ENCODE measurements at regions not wholly inside any gene's neighbourhood (a gene's known extent, or its start where the extent isn't known, plus 50 kb on each side); places are given as distances from the start of the nearest gene placed in this dataset.
"Not testable (repeated sequence)": the region's sequence is repeated elsewhere in the genome, so short reads cannot be mapped to it uniquely, and the experiment has no call there.

DNA sequence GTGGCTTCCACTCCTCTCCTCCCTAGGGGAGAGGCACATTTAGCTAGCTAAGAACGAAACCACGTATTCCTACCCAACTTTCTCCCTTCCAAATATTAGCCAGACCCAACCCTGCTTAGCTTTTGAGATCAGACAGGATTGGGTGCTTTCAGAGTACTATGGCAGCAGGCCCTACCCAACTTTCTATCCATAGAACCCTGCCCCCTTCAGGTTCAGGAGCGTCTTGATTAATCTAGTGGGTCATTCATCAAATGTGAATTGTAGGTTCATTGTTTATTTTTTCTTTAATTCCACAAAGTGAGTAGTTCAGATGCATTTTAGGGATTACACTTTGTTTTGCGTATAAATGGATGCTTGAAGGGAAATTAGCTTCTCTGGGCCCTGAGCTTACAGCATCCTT is 188.3 kb downstream of the MIB1 start:
- DNase-seq: no peak

DNA sequence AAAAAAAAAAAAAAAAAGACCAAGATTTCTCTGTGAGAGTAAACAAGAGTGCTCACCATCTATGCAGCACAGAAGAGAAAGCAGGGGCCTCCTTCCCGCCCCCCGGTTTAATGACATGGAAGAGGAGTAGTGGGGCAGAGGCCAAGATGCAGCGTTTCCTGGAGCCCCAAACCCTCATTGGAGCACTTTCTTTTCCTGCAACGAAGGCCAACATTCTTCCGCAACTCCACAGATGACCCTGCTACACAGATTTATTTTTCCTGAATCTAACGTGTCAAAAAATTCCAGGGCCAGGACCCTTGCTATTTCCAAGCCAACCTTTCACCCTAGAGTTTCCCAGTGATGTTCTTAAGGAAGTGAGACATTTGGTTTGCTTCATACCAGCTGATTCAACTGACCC is 189.6 kb downstream of the MIB1 start:
- no peak for DNase-seq

DNA sequence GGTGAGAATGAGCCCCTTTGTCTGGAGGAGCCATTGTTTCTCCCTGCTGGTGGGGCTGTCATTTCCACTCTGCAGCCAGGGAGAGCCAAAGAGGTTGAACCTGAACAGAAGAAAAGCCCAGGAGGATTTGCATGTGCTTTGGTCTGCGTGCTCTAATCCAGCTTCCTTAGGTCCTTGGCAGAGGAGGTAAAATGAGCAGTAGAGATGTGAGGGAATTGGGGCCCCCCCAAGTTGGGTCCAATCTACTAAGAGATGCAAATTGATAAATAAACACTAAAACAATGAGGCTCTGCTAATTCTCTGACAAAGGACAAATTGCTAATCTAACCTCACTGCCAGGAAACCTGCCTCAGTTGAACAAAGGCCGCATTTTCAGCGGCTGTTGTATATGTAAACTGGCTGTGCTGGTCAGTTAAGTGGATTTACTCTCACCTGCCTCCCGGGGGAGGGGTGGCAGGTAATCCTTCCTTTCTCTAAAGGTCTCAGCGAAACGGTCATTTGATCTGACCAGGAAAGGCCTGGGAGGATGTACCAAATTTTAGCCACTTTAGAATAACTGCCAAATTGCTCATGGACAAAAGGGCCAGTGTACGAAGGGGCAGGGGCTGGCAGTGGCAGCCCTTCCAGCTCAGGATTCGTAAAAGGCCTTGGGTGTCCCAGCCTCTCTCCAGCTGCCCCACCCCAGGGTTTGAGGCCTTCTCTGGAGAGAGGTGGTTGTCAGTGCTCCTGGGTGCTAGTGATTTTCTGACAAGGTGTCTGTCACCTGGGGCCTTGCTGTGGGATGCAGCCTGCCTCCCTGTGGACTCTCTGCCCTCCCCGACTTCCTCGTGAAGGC is 193.6 kb downstream of the MIB1 start:
- DNase-seq: no peak

DNA sequence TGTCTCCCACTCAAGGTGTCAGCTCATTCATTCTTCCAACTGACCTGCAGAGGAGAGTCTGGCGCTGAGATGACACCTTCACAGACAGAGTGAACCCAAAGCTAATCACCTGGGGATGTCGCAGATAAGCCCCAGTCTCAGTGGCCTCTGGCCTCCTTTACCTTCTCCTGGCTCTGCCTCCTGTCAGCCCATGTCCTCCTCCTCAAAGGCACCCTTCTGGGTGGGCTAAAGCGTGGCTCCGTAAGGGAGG is 194.1 kb downstream of the MIB1 start:
- DNase-seq: no peak

DNA sequence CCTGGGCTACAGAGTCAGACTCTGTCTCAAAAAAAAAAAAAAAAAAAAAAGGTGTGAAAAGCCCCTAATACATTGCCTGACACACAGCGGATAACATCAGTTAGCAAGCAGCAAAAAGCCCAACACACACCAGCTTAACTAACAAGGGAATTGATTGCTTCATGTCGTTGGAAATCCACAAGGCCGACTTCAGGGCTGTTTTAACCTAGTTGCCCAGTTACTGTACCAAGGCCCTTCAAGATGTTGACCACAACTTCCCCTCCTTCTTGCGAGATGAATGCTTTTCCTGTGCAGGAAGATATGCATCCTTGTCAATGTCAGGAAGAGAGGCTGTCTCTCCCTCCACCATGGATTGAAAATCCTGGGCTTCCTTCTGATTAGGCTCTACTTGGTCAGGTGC is 202.9 kb downstream of the MIB1 start:
- DNase-seq: no peak

DNA sequence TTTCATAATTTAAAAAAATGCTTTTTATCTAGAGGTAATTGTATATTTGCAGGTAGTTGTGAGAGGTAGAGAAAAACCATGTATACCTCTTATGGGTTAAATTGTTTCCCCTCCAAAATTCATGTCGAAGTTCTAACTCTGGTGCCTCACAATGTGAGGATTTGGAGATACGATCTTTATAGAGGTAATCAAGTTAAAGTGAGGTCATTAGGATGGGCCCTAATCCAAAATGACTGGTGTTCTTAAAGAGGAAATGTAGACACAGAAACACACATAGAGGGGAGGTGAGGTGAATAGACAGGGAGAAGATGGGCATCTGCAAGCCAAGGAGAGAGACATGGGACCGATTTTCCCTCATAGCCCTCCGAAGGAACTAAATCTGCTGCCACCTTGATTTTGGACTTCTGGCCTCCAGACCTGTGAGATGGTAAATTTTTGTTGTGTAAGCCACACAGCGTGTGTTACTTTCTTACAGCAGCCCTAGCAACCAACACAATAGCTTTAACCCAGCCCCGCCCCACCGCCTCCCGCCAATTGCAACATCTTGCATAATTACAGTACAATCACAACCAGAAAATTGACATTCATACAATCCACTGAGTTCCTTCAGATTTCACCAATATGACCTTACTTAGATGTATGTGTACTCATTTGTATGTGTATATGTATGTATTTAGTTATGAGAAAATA is 208.9 kb downstream of the MIB1 start:
- DNase-seq: no peak

DNA sequence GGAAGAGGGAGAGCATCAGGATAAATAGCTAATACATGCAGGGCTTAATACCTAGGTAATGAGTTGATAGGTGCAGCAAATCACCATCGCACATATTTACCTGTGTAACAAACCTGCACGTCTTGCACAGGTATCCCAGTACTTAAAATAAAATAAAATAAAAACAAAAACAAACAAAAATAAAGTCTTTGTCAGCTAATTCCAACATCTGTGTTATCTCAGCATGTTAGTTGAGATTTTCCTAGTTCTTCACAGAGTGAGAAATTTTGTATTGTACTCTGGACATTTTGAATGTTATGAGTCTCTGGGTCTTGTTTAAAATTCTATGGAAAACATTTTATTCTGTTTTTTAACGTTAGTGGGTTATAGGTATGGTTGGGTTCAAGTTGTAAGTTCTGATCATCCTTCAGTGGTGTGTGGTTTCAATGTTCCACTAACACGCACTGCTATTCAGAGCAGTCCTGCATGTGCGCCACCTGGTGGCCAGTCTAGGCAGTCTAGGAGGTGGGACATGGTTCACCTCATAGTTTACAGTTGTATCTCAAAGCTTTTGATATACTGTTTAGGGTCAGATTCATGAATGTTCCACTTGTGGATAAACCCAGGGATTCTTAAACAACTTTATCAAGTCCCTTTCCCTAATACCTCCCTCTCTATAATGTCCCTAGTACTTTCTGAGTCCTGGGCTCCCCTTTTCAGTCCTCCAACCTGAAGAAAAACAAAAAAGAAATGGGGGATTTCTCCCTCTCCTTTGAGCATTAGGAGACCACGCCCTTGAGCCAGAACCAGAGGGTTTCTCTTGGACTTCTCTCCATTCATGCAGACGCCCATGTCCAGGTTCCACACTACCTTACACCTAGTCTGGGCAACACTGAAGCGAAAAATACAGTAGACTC is 213.4 kb upstream of the GATA6 start:
- peak; percentile 82 for DNase-seq

DNA sequence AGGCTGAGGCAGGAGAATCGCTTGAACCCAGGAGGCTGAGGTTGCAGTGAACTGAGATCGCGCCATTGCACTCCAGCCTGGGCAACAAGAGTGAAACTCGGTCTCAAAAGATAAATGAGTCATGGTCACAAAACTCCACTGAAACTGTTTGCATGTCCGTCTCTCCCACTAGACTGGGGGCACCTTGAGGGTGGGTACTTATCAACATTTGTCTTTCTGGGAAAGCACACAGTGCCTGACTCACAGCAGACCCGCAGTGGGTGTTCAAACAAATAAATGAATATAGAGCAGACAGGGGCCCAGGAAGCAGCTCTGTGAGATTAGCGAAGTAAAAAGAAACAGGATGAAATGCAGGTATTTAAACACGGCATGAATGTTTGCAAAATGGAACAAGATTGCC is 211.1 kb upstream of the GATA6 start:
- DNase-seq: no peak

DNA sequence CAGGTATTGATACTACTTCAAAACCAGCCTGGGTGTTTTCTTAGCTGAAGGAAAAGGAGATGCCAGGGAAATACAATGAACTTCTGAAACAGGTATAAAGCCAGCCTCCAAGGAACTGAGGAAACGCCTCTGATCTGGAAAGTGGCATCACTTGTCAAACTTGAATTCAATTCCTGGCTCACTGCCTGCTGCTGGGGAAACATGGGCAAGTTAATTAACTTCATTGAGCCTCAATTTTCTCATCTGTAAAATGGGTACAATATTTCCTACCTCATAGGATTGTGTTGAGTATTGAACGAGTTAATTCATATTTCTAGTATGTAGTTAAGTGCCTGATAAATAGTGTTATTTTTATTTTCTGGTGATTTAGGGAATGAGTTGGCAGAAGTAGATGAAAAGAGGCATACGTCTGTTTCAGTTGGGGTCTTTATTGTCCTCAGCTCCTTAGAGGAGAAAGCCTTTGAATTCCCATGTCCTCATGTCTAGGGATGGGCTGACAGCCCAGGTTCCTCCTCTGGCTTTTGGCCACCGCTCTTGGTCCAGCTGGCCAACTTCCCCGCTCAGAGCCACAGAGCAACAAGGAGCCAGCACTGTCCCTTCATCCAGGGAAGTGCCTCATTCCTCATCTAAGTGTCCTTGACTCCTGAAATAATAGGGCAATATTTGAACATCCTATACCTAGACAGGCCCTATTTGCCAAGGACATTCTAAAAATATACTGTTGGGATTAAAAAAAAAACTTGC is 210.5 kb upstream of the GATA6 start:
- DNase-seq: no peak

DNA sequence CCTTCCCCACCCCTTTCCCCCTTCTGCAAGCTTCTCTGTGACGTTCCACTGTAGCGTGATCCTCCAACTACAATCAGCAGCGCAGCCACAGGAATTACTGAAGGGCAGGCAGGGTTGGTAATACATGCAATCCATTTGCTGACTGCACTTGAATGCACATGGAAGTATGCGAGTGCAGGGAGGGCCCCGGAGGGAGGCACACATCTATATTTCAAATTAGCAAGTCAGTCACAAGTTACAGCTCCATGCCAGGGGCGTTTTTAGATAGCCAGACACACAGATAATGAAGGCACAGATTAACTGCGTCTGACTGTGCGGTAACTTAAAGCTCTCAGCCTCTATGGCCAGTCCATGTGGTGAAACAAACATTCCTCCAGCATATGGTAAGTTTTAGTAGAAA is 209.2 kb upstream of the GATA6 start:
- DNase-seq: no peak

DNA sequence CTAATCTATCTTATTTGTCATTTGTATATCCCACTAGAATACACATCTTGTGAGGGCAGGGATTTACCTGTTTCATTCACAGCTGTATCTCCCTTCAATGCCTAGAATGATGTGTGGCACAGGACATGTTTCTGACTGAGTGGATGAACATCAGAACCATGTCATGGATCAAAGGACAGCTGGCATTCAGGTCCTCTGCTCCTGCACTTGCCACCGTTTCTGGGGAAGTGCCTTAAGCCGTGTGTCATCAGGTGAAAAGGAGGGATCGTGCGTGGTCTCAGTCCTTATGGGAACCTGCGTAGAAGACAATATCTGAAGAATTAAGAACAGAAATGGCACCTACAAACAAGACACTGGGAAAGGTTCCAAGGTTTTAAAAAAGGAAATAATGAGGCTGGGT is 206.1 kb upstream of the GATA6 start:
- no peak for DNase-seq

DNA sequence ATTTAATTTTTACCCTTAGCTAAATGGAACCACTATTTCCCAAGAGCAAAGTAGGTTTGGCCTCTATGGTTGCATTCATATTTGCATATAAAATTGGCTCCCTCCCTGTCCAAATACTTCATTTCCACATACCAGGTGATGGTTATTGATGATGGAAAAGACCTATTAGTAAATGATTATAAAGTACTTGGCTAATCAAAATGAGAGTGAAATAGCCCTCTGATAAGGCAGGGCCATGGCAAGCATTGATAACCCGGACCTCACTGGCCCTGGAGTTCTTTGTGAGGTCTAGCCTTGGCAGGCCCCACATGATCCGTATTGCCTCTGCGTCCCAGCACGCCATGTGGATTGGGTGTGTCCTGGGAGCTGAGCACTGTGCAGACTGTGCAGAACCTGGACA is 201.1 kb upstream of the GATA6 start:
- DNase-seq: no peak

DNA sequence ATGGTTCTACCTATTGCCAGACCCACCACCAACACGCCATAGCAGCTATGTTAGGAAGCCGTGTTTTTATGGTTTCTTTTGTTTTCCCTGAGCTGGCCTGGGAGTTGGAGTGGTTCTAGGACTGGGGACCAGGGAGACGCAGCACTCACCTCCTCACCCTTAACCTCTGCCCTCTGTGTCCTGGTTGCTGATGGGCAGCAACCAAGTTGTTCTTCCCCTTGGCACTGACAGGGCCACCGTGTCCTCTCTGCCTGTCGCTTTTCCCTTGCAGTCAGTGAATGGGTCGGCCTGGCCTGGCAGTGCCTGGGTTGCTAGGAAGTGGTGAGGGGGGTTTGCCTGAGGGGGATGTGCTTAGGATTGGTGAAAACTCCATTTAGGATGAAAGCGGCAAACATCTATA is 197.1 kb upstream of the GATA6 start:
- DNase-seq: no peak

DNA sequence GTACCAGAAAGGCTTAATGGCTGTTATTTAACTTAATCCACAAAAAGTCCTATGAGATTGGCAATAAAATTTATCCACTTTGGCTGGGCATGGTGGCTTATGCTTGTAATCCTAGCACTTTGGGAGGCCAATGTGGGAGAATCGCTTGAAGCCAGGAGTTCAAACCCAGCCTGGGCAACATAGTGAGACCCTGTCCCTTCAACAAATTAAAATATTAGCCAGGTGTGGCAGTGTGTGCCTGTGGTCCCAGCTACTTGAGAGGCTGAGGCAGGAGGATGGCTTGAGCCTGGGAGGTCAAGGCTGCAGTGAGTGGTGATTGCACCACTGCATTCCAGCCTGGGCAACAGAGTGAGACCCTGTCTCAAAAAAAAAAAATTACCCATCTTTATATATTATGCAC is 193.4 kb upstream of the GATA6 start:
- not testable (repeated sequence) for DNase-seq

DNA sequence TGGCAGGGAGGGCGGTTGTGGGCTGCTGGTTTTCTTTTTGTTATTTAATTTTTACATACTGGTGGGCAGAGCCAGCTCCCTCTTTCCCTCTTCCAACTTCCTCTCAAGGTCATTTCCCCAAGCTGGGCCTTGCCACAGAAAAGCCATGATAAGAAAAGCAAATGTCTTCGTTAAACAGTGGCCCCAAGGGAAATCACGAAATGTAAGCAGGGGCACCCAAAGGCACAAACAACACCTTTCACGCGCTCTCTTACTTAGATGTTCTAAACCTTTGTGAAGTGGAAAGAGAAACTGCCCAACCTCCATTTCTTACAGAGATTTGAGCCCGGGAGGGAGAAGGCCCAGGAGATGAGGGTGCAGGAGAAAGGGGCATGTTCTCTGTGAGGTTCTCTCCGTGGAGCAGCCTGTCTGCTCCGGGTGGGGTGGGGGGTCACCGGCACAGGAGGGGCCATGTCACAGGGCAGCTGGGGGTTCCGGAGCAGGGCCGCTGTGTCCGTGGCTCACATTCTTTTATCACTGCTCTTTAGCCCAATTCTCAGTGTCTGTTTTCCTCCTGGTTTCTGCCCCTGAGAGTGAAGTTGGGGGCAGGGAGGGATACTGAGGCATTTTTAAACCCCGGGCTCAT is 190.7 kb upstream of the GATA6 start:
- no peak for DNase-seq

DNA sequence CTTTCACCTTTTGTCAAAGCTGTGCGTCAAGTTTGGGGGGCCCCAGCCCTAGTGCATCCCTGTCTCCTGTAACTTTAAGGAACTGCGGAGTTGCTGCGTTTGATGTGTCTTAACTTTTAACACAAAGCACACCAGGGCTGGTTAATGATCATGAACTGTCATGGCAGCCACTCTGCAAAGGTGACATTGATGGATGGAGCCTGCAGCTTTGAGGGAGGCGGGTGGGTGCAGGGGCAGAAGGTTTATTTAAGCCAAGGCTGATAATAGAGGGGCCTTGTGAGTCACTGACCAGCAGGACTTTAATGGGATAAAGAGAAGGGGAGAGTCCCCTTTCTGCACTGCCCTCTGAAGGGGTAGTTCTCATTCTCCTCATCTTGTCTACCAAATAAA is 190.2 kb upstream of the GATA6 start:
- DNase-seq: no peak

DNA sequence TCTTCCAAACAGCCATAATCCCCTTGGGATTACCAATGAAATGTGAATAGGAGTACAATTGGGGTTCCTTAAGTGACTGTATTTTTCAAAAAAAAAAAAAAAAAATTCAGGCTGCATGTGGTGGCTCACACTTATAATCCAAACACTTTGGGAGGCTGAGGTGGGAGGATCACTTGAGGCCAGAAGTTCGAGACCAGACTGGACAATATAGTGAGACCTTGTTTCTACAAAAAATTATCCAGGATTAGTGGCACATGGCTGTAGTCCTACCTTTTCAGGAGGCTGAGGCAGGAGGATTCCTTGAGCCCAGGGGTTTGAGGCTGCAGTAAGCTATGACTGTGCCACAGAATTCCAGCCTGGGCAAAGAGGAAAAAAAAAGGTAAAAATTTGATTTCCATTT is 189.6 kb upstream of the GATA6 start:
- no peak for DNase-seq

DNA sequence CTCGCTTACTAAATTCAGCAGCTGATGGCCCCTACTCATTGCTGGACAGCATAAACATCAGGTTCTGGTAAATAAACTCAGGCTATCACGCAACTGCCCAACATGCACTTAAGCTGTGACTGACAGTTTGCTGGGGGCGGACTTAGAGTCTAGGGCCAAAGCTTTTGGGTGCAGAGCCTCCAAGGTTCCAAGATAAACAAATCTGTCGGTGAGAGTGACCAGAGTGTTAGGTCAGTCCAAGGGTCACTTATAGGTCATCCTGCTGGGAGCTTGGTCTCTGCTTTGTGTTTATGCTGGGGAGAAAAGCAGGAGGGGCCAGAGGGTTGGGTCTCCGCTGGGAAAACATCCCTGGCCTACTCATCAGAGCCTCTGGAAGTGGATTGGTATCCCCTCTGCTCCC is 188.6 kb upstream of the GATA6 start:
- no peak for DNase-seq

DNA sequence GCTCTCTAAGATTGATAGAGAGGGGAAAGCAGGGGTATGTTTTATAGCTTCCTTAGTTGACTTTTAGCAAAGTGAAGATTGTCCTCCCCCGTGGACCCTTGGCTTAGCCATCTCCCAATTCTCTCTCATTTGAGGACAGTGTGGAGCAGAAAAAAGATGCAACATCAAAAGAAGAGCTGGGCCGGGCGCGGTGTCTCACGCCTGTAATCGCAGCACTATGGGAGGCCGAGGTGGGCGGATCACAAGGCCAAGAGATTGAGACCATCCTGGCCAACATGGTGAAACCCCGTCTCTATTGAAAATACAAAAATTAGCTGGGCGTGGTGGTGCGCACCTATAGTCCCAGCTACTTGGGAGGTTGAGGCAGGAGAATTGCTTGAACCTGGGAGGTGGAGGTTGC is 187.9 kb upstream of the GATA6 start:
- DNase-seq: not testable (repeated sequence)

DNA sequence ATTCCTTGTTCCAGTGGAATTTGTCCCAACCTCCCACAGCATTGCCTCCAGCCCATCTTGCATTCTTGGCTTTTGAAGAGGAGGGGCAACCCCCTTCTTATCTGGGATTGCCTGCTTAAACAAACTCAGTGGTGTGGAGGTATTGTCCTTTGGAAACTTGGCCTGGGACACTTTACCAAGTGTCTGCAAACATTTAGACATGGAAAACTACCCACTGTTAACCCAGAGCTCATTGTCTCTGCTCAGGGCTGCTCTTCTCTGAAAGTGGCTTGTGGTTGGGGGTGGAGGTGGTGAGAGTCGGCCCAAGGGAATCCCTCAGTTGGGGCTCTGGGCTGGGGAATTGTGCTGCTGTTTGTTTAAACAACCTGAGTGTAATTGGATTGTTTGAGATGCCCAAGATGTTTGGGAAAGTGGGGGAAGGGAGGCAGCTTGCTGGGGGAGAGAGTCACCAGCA is 178.3 kb upstream of the GATA6 start:
- no peak for DNase-seq

DNA sequence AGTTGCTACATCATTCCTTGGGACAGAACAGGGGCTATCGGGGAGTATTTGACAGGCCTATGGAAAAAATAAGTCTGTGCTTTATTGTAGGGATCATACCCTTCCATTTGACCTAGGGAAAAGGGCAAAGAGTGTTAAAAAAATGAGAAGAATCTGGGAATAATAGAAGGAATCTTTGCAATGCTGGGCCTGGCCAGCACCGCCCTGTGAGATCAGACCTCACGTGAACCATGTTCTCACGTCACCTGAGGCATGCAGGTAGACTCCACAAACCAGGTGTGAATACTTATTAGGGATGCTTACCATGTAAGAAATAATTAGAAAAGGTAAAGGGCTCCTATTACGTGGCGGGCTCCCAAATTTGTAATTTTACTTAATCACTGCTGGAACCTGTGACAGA is 177.5 kb upstream of the GATA6 start:
- DNase-seq: no peak

DNA sequence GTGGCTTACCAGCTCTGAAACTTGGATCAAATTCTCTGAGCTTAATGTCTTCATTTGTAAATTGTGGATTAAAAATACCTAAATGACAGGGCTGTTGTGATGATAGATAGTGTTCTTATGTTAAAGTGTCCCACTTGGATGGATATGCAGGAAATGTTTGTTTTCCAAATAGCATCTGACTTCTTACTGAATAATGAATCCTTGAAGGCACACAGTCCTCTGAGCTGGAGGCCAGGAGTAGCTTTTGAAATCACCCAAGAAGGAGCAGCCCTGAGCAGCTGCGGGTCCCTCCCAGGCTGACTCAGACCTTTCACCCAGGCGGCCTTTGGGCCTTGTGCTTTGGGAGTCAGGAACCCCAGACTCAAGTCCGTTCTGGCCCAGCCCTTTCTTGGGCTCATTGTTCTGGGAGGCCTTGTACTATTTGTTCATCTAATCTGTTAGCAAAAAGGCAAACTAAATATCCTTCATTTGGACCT is 173.0 kb upstream of the GATA6 start:
- no peak for DNase-seq
